Astrocyte (in vitro differentiated cells and primary cell): ENCODE measurements at regions not wholly inside any gene's neighbourhood (a gene's known extent, or its start where the extent isn't known, plus 50 kb on each side); places are given as distances from the start of the nearest gene placed in this dataset.

Experiments
- DNase-seq: peaks from one replicate; pipeline ENCODE4 v3.0.0-alpha.2; 2010; ENCODE audit warnings: low read depth
- FAIRE-seq: peaks from 2 replicates; lab custom pipeline; 2011; peaks lifted over from hg19 to GRCh38; lab: Jason Lieb, UNC
- H2AFZ ChIP-seq: 2 replicates; pipeline ENCODE4 v1.6.0; 2012; ENCODE audit warnings: low read depth, low read length, inconsistent platforms
- H3K27ac ChIP-seq: 2 replicates; pipeline ENCODE4 v1.5.1; 2011; ENCODE audit warnings: low read depth, low read length, inconsistent platforms
- H3K27me3 ChIP-seq: 2 replicates; pipeline ENCODE4 v1.6.0; 2011; ENCODE audit warnings: low read length, inconsistent platforms; ENCODE audit not compliant: insufficient read depth
- H3K36me3 ChIP-seq: 2 replicates; pipeline ENCODE4 v1.5.1; 2011; ENCODE audit warnings: low read length, inconsistent platforms; ENCODE audit not compliant: insufficient read depth
- H3K4me1 ChIP-seq: 2 replicates; pipeline ENCODE4 v1.5.1; 2011; ENCODE audit warnings: low read length, inconsistent platforms; ENCODE audit not compliant: insufficient read depth
- H3K4me2 ChIP-seq: 2 replicates; pipeline ENCODE4 v1.6.0; 2012; ENCODE audit warnings: low read length, inconsistent platforms
- H3K4me3 ChIP-seq: 2 replicates; pipeline ENCODE4 v1.5.1; 2011; ENCODE audit warnings: low read depth, mild to moderate bottlenecking, low read length, inconsistent platforms; ENCODE audit not compliant: insufficient read depth
- H3K79me2 ChIP-seq: 2 replicates; pipeline ENCODE4 v1.6.0; 2012; ENCODE audit warnings: mild to moderate bottlenecking, low read length, inconsistent platforms; ENCODE audit not compliant: insufficient read depth
- H3K9ac ChIP-seq: 2 replicates; pipeline ENCODE4 v1.6.0; 2012; ENCODE audit warnings: mild to moderate bottlenecking, low read length, inconsistent platforms
- H3K9me3 ChIP-seq: 2 replicates; pipeline ENCODE4 v1.5.1; 2012; ENCODE audit warnings: low read depth, mild to moderate bottlenecking, low read length, inconsistent platforms; ENCODE audit not compliant: insufficient read depth
- H4K20me1 ChIP-seq: 2 replicates; pipeline ENCODE4 v1.6.0; 2012; ENCODE audit warnings: low read length, inconsistent platforms; ENCODE audit not compliant: insufficient read depth
- H3K27ac Mint-ChIP-seq: one replicate; pipeline ENCODE4 v1.8.0; 2021; ENCODE audit warnings: mild to moderate bottlenecking, mixed read lengths; ENCODE audit not compliant: unreplicated experiment
- H3K27me3 Mint-ChIP-seq: one replicate; pipeline ENCODE4 v1.8.0; 2021; ENCODE audit warnings: low read depth, mixed read lengths; ENCODE audit not compliant: unreplicated experiment
- H3K36me3 Mint-ChIP-seq: one replicate; pipeline ENCODE4 v1.8.0; 2021; ENCODE audit warnings: low read depth, mixed read lengths; ENCODE audit not compliant: unreplicated experiment
- H3K4me1 Mint-ChIP-seq: one replicate; pipeline ENCODE4 v1.8.0; 2021; ENCODE audit warnings: low read depth, mixed read lengths; ENCODE audit not compliant: unreplicated experiment
- H3K4me3 Mint-ChIP-seq: one replicate; pipeline ENCODE4 v1.8.0; 2021; ENCODE audit warnings: mild to moderate bottlenecking, moderate library complexity, mixed read lengths; ENCODE audit not compliant: unreplicated experiment
- H3K9me3 Mint-ChIP-seq: one replicate; pipeline ENCODE4 v1.8.0; 2021; ENCODE audit warnings: mild to moderate bottlenecking, mixed read lengths; ENCODE audit not compliant: unreplicated experiment
- EZH2 ChIP-seq: IDR thresholded peaks from 2 replicates; pipeline ENCODE4 v1.6.1; 2012; ENCODE audit warnings: mild to moderate bottlenecking, low read length, inconsistent platforms; ENCODE audit not compliant: insufficient read depth
- TF ChIP-seq, protein P1 (sequence below): IDR thresholded peaks from 2 replicates; pipeline ENCODE4 v1.5.1; 2011; ENCODE audit warnings: low read depth, mild to moderate bottlenecking, inconsistent platforms, low read length, moderate library complexity; ENCODE audit not compliant: insufficient read depth

DNA sequence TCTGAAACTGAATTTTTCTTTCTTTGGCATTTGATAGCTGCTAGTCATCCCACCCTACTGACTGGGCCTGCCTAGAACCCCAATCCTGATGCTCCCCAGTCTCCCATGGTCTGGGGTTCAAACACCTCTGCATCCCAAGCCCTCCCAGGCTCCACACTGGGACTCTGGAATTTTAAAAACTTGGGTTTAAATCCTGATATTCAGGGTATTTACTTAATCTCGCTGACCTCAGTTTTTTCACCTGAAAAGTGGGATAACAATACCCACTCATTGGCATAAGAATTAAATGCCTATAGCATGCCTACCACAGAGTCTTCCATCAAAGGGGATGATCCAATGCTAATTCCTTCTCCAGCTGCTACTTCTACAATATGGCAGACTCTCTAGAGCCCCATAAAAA is 264.4 kb downstream of the NPIPA8 start:
- no peaks in the 10 kb centered on the region for H3K4me1 Mint-ChIP-seq
- H3K4me3 Mint-ChIP-seq: no peak overlapping the region
- Histone ChIP-seq H3K27me3 (no peaks in the 10 kb centered on the region), H4K20me1 (no peaks in the 10 kb centered on the region), H3K4me2 (no peak overlapping the region), H3K4me1 (no peaks in the 10 kb centered on the region), H3K27ac (no peak overlapping the region), H3K9me3 (no peaks in the 10 kb centered on the region), H3K36me3 (no peaks in the 10 kb centered on the region), H3K79me2 (no peaks in the 10 kb centered on the region), H3K4me3 (no peak overlapping the region), H3K9ac (no peak overlapping the region), H2AFZ (no peak overlapping the region)
- H3K9me3 Mint-ChIP-seq: peaks cover 6% of the 10 kb centered on the region
- H3K27ac Mint-ChIP-seq: no peak overlapping the region
- DNase-seq (no peak), FAIRE-seq (no peak)
- TF ChIP-seq EZH2: no peak
- TF ChIP-seq, protein P1, sequence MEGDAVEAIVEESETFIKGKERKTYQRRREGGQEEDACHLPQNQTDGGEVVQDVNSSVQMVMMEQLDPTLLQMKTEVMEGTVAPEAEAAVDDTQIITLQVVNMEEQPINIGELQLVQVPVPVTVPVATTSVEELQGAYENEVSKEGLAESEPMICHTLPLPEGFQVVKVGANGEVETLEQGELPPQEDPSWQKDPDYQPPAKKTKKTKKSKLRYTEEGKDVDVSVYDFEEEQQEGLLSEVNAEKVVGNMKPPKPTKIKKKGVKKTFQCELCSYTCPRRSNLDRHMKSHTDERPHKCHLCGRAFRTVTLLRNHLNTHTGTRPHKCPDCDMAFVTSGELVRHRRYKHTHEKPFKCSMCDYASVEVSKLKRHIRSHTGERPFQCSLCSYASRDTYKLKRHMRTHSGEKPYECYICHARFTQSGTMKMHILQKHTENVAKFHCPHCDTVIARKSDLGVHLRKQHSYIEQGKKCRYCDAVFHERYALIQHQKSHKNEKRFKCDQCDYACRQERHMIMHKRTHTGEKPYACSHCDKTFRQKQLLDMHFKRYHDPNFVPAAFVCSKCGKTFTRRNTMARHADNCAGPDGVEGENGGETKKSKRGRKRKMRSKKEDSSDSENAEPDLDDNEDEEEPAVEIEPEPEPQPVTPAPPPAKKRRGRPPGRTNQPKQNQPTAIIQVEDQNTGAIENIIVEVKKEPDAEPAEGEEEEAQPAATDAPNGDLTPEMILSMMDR: no peak
- peaks cover 7% of the 10 kb centered on the region for H3K27me3 Mint-ChIP-seq
- H3K36me3 Mint-ChIP-seq: no peaks in the 10 kb centered on the region

DNA sequence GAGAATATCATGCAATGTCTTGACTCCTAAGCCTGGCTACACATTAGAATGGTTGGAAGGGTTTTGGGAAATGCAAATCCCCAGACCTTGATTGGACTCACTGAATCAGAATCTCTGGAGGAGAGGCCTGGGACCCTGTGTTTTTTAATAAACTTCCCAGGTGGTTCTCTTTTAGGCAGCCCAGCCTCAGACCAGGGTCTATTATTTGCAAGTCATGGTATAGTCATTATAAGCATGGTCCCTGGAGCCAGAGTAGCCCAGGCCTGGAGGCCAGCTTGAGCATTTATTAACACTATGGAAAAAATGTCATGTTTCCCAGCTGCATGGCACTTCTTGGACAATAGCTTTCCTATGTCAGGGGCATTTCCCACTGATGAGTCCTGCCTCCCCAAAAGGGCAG is 266.9 kb downstream of the NPIPA8 start:
- Histone ChIP-seq H3K79me2 (no peaks in the 10 kb centered on the region), H3K27me3 (no peaks in the 10 kb centered on the region), H4K20me1 (no peaks in the 10 kb centered on the region), H2AFZ (no peak overlapping the region), H3K4me2 (no peak overlapping the region), H3K9me3 (no peaks in the 10 kb centered on the region), H3K36me3 (no peaks in the 10 kb centered on the region), H3K9ac (no peak overlapping the region), H3K4me3 (no peak overlapping the region), H3K4me1 (no peaks in the 10 kb centered on the region), H3K27ac (no peak overlapping the region)
- Mint-ChIP-seq H3K27ac (no peak overlapping the region), H3K36me3 (no peaks in the 10 kb centered on the region), H3K4me1 (no peaks in the 10 kb centered on the region), H3K27me3 (peaks cover 7% of the 10 kb centered on the region), H3K4me3 (no peak overlapping the region), H3K9me3 (peaks cover 6% of the 10 kb centered on the region)
- FAIRE-seq (no peak), DNase-seq (no peak)
- TF ChIP-seq EZH2: no peak
- TF ChIP-seq, protein P1: no peak

DNA sequence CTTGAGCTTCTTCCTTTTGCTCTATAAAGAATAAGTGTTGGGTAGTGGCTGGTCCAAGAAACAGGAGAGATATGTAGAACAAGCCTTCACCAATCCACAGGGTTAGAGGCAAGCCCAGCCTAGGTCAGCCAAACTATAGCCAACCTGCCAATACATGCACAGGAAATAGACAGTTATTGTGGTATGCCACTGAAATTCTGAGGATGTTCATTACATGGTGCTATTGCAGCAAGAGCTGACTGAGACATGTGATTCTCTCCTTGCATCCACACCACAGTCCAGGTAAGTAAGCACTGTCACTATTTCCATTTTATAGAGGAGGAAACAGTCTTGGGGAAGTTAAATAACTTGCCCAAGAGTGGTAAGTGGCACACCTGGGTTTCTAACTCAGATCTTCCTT is 268.1 kb downstream of the NPIPA8 start:
- Histone ChIP-seq H3K4me3 (no peak overlapping the region), H3K27me3 (no peaks in the 10 kb centered on the region), H3K4me1 (no peaks in the 10 kb centered on the region), H3K36me3 (no peaks in the 10 kb centered on the region), H3K9ac (no peak overlapping the region), H3K4me2 (no peak overlapping the region), H3K27ac (no peak overlapping the region), H3K79me2 (no peaks in the 10 kb centered on the region), H2AFZ (no peak overlapping the region), H3K9me3 (no peaks in the 10 kb centered on the region), H4K20me1 (no peaks in the 10 kb centered on the region)
- no peak for DNase-seq
- Mint-ChIP-seq H3K36me3 (no peaks in the 10 kb centered on the region), H3K9me3 (peaks cover 6% of the 10 kb centered on the region), H3K27ac (no peak overlapping the region), H3K4me3 (no peak overlapping the region), H3K27me3 (peaks cover 7% of the 10 kb centered on the region), H3K4me1 (no peaks in the 10 kb centered on the region)
- FAIRE-seq: no peak
- no peak for TF ChIP-seq EZH2
- TF ChIP-seq, protein P1: no peak
